NCI-H2107 treated with DMSO at 0.1 percent for 48 hours (cell line): ENCODE measurements at regions not wholly inside any gene's neighbourhood (a gene's known extent, or its start where the extent isn't known, plus 50 kb on each side); places are given as distances from the start of the nearest gene placed in this dataset.
"Not testable (repeated sequence)": the region's sequence is repeated elsewhere in the genome, so short reads cannot be mapped to it uniquely, and the experiment has no call there.

Source experiments
- DNase-seq: peaks from one replicate; lab custom pipeline; 2025; ENCODE audit not compliant: unreplicated experiment; lab: John Stamatoyannopoulos, UW

DNA sequence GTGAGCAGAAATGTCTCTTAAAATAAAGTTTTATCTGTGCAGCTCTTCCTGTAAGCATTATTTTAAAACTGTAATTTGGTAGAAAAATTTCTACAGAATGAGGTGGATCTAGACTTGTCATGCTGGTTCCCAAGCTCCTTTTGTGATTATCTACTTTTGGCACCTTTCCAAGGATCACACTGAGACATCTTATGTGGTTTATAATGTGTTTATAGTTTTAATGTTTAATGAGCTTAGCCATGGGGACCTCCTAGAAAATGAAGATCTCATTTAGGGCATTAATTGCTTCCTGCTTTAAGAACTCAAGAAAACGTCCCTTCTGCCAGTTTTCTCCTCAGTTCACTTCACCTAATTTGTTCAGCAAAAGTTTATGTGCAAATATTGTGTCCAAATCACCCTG is 468.4 kb downstream of the SUCLG1 start:
- DNase-seq: no peak

DNA sequence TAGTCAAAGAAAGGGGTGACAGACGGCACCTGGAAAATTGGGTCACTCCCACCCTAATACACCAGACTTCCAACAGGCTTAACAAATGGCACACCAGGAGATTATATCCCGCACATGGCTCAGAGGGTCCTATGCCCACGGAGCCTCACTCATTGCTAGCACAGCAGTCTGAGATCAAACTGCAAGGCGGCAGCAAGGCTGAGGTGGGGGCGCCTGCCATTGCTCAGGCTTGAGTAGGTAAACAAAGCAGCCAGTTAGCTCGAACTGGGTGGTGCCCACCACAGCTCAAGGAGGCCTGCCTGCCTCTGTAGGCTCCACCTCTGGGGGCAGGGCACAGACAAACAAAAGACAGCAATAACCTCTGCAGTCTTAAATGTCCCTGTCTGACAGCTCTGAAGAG is 482.5 kb downstream of the SUCLG1 start:
- DNase-seq: not testable (repeated sequence)

GRCh38 chr2:83972128-83972527 is 487.0 kb downstream of the SUCLG1 start:
- DNase-seq: no peak

GRCh38 chr2:83971547-83971946 is 487.5 kb downstream of the SUCLG1 start:
- DNase-seq: no peak

- DNase-seq: no peak
These were observed 488.7 kb downstream of the SUCLG1 start for GRCh38 chr2:83970217-83970929.

DNA sequence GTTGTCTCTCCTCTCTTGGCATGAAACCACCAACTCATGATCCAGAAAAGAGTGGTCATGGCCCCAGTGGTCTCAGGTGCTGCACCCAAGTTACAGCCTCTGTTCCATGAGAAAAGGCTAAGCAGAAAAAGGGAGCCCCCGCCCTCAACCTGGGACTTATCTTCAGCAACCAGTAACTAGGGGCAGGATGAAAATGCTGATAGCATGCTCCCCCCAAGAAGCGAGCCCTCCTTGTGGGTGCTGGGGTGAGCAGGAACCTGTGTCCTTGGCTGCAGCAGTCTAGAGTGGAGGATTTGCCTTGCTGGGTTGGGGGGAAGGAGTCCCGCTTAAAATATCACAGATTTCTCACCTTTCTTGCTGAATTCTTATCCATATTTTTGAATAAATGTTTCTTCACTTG is 490.0 kb downstream of the SUCLG1 start:
- DNase-seq: no peak

GRCh38 chr2:83967854-83968253 is 491.2 kb downstream of the SUCLG1 start:
- no peak for DNase-seq

DNA sequence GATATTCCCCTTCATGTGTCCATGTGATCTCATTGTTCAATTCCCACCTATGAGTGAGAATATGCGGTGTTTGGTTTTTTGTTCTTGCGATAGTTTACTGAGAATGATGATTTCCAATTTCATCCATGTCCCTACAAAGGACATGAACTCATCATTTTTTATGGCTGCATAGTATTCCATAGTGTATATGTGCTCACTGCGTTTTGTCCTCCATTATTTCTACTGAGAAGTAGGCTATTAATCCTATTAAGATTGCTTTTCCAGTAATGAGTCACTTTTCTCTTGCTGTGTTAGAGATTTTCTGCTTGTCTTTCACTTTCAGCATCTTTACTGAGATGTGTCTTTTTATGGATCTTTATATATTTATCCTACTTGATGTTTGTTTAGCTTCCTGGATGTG is 492.1 kb downstream of the SUCLG1 start:
- not testable (repeated sequence) for DNase-seq

GRCh38 chr2:83961512-83961911 is 497.6 kb downstream of the SUCLG1 start:
- no peak for DNase-seq

DNA sequence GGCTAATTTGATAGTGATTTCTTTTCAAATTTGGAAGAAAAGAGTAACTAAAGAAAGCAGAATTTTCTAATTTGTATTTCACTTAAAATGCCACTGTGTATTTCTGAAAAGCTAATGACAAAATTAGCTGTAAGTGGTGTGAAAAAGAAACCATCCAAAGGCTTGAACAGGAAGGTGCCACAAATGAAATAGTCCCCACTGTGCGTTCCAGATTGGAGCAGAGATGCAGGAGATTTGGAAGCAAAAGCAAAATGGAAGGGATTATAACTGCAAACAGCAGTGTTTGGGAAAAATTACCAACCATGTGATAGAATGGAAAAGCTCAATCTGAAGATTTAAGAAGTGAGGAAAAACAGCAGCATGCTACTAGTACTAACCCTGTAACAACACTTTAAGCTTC is 498.7 kb downstream of the SUCLG1 start:
- DNase-seq: no peak

DNA sequence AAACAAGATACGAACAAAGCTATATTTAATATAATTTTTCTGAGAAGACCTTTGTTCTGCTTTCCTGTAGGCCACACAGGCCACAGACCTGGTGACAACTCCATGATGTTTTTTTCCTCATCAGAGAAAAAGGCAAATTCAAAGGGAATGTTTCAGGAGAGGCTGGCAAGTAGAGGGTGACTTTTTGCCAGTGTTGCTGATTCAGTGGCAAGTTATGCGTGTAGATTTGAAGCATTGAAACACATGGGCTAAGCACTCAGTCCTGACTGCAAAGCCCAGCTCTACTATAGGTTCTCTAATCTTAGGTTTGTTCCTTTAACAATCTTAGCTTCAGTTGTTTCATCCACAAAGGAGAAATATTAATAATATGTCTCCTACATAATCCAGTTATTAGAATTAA is 499.8 kb downstream of the SUCLG1 start:
- no peak for DNase-seq

GRCh38 chr2:83956991-83957390 is 502.1 kb downstream of the SUCLG1 start:
- no peak for DNase-seq

GRCh38 chr2:83953697-83954096 is 505.4 kb downstream of the SUCLG1 start:
- DNase-seq: no peak

DNA sequence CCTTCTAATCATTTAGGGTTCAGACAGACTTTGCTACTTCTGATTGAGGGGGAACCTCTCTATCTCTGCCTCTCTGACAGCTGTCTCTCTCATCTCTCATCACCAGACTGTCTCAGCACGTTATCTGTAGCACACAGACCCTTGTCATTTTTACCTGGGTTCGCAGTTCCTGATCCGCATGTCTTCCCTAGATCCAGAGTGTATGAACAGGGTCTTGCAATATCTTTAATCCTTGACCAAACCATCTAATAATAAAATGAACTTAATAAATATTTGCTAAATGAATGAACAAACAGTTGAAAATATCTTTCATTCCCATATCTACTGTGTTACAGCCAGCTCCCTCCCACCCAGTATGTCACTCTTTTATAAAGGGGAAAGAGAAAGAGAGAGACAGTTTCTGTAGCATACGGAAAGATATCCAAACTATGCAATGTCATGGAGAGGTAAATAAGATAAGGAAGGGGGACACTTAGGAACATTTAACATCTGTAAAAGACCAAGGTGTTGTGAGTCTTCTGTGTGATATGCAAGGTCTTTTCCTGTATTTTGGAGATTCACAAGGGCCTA is 507.6 kb downstream of the SUCLG1 start:
- no peak for DNase-seq

GRCh38 chr2:83949361-83949760 is 509.7 kb downstream of the SUCLG1 start:
- no peak for DNase-seq

DNA sequence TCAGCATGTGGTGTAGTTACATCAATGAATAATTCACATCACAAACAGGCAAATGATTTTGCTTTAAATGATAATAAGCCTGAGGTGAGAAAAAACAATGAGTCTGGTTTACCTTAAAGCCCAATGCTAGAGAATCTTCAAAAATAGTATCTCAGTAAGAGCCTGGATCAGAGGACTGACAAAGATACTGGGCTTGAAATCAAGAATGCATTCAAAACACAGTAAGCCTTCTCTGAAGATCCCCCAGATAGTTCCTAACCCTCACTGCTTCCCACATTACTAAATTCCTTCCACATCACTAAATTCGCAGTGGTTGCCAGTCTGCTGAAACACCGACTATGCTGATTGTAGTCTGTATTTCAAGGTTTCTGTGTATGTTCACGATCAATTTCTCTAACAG is 514.9 kb downstream of the SUCLG1 start:
- no peak for DNase-seq

GRCh38 chr2:83943265-83943664 is 515.8 kb downstream of the SUCLG1 start:
- no peak for DNase-seq

GRCh38 chr2:83941886-83942285 is 517.2 kb downstream of the SUCLG1 start:
- no peak for DNase-seq

DNA sequence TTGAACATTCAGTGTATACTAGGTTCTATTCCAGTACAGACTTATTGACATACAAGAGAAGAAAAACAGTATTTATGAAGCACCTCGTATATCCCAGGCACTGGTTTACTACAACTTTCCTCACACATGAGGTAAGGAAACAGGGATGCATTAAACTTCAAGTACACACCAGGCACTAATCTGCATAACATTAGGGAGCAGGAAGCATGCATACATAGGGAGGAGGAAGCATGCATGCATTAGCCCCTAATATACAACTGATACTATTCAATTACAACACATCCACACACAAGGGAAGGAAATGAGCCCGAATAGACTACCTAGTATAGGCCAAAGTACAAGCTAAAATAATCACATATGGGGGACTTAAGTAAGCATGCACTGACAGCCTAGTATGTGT is 525.3 kb downstream of the SUCLG1 start:
- no peak for DNase-seq

- DNase-seq: no peak
These were observed 535.5 kb downstream of the SUCLG1 start for GRCh38 chr2:83923531-83923930.

DNA sequence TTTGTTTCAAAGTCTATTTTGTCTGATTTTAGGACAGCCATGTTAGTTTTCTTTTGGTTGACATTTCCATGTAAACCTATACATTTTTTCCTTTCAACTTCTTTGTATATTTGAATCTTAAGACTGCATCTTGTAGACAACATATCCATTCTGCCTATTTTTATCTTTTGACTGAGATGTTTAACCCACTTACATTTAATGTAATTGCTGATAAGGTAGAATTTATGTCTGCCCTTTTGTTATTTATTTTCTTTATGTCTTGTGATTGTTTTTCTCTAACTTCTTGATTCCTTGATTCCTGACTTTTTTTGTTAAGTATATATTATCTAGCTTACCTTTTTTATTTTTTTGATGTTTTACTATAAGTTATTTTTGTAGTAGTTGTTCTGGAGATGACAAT is 542.5 kb downstream of the SUCLG1 start:
- DNase-seq: no peak

DNA sequence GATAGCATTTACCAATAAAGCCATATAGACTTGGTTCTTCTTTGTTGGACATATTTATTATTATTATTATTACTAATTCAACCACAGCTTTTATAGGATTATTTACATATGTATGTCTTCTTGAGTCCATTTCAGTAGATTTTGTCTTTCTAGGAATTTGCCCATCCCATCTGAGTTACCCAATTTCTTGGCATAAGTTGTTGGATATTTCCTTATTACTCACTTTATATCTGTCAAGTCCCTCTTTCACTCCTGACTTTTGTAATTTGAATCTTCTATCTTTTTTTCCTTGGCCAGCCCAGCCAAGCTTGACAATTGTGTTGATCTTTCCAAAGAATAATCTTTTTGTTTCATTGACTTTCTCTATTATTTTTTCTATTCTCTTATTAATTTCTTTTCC is 543.7 kb downstream of the SUCLG1 start:
- DNase-seq: no peak

- no peak for DNase-seq
These were observed 550.3 kb downstream of the SUCLG1 start for GRCh38 chr2:83908750-83909149.
